RWPE2 (cell line): ENCODE measurements at regions not wholly inside any gene's neighbourhood (a gene's known extent, or its start where the extent isn't known, plus 50 kb on each side); places are given as distances from the start of the nearest gene placed in this dataset.

ENCODE experiments used
- ATAC-seq: fragments of 200-7000 bp; cut with Tn5 transposase; 3 replicates; pipeline ENCODE4 v1.9.1; 2021; ENCODE audit warnings: low read depth
- DNase-seq: peaks from one replicate; pipeline ENCODE4 v3.0.0-alpha.2; 2020; ENCODE audit warnings: low spot score
- H3K27ac ChIP-seq: fragments of 450-650 bp; 2 replicates; pipeline ENCODE4 v1.5.1; 2017; ENCODE audit warnings: mild to moderate bottlenecking; ENCODE audit not compliant: poor library complexity, severe bottlenecking
- H3K27me3 ChIP-seq: fragments of 250-450 bp; sonication (Bioruptor Pico); 2 replicates; pipeline ENCODE4 v1.5.1; 2021; ENCODE audit warnings: mild to moderate bottlenecking, moderate library complexity; ENCODE audit not compliant: insufficient read depth, poor library complexity, severe bottlenecking
- H3K36me3 ChIP-seq: fragments of 250-450 bp; sonication (Bioruptor Pico); 2 replicates; pipeline ENCODE4 v1.5.1; 2020; ENCODE audit warnings: low read depth, mild to moderate bottlenecking, moderate library complexity
- H3K4me1 ChIP-seq: fragments of 250-450 bp; sonication (Bioruptor Pico); 2 replicates; pipeline ENCODE4 v1.5.1; 2021; ENCODE audit warnings: mild to moderate bottlenecking, moderate library complexity; ENCODE audit not compliant: insufficient read depth, poor library complexity, severe bottlenecking
- H3K4me3 ChIP-seq: fragments of 250-450 bp; sonication (Bioruptor Pico); 2 replicates; pipeline ENCODE4 v1.5.1; 2021; ENCODE audit warnings: mild to moderate bottlenecking, moderate library complexity; ENCODE audit not compliant: severe bottlenecking
- H3K9me3 ChIP-seq: fragments of 250-450 bp; sonication (Bioruptor Pico); 2 replicates; pipeline ENCODE4 v1.5.1; 2021; ENCODE audit warnings: mild to moderate bottlenecking, moderate library complexity; ENCODE audit not compliant: severe bottlenecking
- TF ChIP-seq, protein P1 (sequence below): fragments of 450-650 bp; IDR thresholded peaks from one replicate; pipeline ENCODE4 v1.5.1; 2017; ENCODE audit warnings: mild to moderate bottlenecking, moderate library complexity; ENCODE audit not compliant: poor library complexity, severe bottlenecking

DNA sequence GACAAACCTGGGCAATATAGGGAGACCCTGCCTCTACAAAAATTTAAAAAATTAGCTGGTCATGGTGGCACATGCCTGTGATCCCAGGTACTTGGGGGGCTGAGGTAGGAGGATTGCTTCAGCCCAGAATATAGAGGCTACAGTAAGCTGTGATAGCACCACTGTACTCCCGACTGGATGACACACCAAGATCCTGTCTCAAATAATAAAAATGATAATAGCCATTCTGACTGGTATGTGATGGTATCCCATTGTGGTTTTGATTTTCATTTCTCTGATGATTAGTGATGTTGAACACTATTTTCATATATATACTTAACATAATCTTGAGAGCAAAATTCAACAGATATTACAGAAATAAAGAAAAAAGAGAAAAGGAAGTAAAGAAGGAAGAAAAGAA lies 1491.0 kb upstream of the PIK3C3 start:
- Histone ChIP-seq H3K9me3 (no peaks in the 10 kb centered on the region), H3K4me3 (no peak overlapping the region), H3K4me1 (no peaks in the 10 kb centered on the region), H3K27ac (no peak overlapping the region), H3K36me3 (no peaks in the 10 kb centered on the region), H3K27me3 (no peaks in the 10 kb centered on the region)
- ATAC-seq: no peak
- DNase-seq: no peak
- TF ChIP-seq, protein P1, sequence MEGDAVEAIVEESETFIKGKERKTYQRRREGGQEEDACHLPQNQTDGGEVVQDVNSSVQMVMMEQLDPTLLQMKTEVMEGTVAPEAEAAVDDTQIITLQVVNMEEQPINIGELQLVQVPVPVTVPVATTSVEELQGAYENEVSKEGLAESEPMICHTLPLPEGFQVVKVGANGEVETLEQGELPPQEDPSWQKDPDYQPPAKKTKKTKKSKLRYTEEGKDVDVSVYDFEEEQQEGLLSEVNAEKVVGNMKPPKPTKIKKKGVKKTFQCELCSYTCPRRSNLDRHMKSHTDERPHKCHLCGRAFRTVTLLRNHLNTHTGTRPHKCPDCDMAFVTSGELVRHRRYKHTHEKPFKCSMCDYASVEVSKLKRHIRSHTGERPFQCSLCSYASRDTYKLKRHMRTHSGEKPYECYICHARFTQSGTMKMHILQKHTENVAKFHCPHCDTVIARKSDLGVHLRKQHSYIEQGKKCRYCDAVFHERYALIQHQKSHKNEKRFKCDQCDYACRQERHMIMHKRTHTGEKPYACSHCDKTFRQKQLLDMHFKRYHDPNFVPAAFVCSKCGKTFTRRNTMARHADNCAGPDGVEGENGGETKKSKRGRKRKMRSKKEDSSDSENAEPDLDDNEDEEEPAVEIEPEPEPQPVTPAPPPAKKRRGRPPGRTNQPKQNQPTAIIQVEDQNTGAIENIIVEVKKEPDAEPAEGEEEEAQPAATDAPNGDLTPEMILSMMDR: no peak

DNA sequence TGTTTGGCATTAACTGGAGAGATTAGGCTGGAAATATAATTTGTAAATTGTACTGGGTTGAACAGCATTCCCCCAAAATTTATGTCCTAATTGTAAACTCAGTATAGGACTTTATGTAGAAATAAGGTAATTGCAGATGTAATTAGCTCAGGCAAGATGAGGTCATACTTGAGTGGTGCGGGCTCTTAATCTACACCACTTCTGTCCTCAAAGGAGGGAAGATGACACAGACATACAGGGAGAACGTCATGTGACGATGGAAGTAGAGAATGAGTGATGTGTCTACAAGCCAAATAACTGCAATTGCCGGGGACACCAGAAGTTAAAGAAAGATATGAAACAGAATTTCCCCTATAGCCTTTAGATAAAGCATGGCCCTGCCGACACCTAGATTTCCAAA lies 1501.1 kb upstream of the PIK3C3 start:
- Histone ChIP-seq H3K9me3 (no peaks in the 10 kb centered on the region), H3K27ac (no peak overlapping the region), H3K4me3 (no peak overlapping the region), H3K27me3 (no peaks in the 10 kb centered on the region), H3K4me1 (no peaks in the 10 kb centered on the region), H3K36me3 (no peaks in the 10 kb centered on the region)
- TF ChIP-seq, protein P1: no peak
- DNase-seq (no peak), ATAC-seq (no peak)

DNA sequence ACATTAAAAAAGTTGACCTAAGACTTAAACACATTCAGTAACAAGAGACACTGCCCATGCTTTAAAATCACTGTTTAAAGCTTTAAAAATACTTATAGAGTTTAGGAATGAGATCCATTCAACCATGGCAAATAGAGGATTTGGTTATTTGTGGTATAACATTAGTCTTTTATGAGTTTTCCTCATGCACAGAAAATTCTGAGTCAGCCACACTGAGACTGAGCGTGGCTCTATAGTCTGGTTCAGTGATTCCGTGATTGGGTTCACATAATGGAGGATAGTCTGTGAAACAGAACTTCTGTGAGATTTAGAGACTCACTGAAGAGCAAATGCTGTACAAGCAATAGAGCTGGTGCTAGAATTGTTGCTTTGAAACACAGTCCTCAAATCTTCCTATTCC lies 1502.4 kb upstream of the PIK3C3 start:
- DNase-seq (no peak), ATAC-seq (no peak)
- TF ChIP-seq, protein P1: no peak
- Histone ChIP-seq H3K27me3 (no peaks in the 10 kb centered on the region), H3K27ac (no peak overlapping the region), H3K9me3 (no peaks in the 10 kb centered on the region), H3K36me3 (no peaks in the 10 kb centered on the region), H3K4me1 (no peaks in the 10 kb centered on the region), H3K4me3 (no peak overlapping the region)

DNA sequence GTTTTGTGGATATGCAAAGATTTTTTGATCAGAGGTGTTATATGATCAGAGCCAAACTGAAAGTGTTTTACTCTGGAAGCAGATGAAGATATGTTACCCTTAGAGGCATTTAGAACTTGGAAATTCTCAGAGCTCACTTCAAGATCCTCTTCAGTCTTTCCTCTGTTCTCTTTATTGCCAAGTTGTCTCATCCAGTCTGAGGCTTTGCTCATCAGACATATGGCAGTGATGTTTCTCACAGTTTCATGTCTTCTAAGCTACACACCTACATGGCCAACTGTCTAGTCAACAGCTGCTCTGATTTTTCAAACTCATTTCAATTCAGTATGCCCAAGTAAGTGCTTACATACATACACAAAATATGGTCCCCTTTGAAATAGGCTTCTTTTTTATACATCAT lies 1504.3 kb upstream of the PIK3C3 start:
- DNase-seq (no peak), ATAC-seq (no peak)
- no peak overlapping the region for H3K27ac ChIP-seq
- TF ChIP-seq, protein P1: no peak
- no peaks in the 10 kb centered on the region for H3K27me3 ChIP-seq
- H3K36me3 ChIP-seq: no peaks in the 10 kb centered on the region
- no peaks in the 10 kb centered on the region for H3K4me1 ChIP-seq
- no peak overlapping the region for H3K4me3 ChIP-seq
- H3K9me3 ChIP-seq: no peaks in the 10 kb centered on the region

DNA sequence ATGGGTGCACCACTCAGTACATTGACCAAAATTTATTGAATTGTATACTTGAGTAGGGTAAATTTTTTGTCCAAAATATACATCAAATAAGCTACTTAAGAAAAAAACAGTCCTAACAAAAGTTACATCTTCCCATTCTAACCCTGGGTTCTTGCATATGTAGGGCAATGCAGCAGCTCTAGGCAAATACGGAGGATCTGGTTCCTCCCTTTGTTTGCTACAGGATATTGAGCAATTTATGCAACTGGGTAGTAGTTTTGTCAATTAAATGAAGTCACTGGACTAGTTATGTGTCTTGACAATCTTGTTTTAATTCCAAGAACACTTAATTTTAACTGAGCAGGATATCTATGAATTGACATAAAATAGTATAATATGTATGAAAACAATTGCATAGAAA lies 1507.2 kb upstream of the PIK3C3 start:
- Histone ChIP-seq H3K9me3 (no peaks in the 10 kb centered on the region), H3K4me3 (no peak overlapping the region), H3K27me3 (no peaks in the 10 kb centered on the region), H3K4me1 (no peaks in the 10 kb centered on the region), H3K27ac (no peak overlapping the region), H3K36me3 (no peaks in the 10 kb centered on the region)
- DNase-seq: no peak
- no peak for ATAC-seq
- TF ChIP-seq, protein P1: no peak
